NT2/D1 (cell line): ENCODE measurements at regions not wholly inside any gene's neighbourhood (a gene's known extent, or its start where the extent isn't known, plus 50 kb on each side); places are given as distances from the start of the nearest gene placed in this dataset.

Experiments
- DNase-seq: peaks from one replicate; pipeline ENCODE4 v3.0.0-alpha.2; 2011; ENCODE audit warnings: low read depth, low spot score
- H3K27me3 ChIP-seq: 2 replicates; pipeline ENCODE4 v1.6.0; 2011; ENCODE audit warnings: mild to moderate bottlenecking; ENCODE audit not compliant: insufficient read length, insufficient read depth
- H3K36me3 ChIP-seq: 2 replicates; pipeline ENCODE4 v1.6.1; 2011; ENCODE audit warnings: mild to moderate bottlenecking, low read length, mixed read lengths; ENCODE audit not compliant: insufficient read depth, insufficient read length
- H3K4me1 ChIP-seq: 2 replicates; pipeline ENCODE4 v1.5.1; 2011; ENCODE audit not compliant: insufficient read depth, insufficient read length
- H3K4me3 ChIP-seq: 2 replicates; pipeline ENCODE4 v1.5.1; 2011; ENCODE audit warnings: low read depth; ENCODE audit not compliant: insufficient read length
- H3K9ac ChIP-seq: 2 replicates; pipeline ENCODE4 v1.6.0; 2011; ENCODE audit warnings: low read depth; ENCODE audit not compliant: insufficient read length
- H3K9me3 ChIP-seq: 2 replicates; pipeline ENCODE4 v1.5.1; 2011; ENCODE audit warnings: mild to moderate bottlenecking, low read length; ENCODE audit not compliant: insufficient read depth
- SUZ12 ChIP-seq: IDR thresholded peaks from 2 replicates; pipeline ENCODE4 v1.6.1; 2011; ENCODE audit not compliant: insufficient read length, insufficient read depth; ENCODE audit errors: extremely low read depth
- YY1 ChIP-seq: IDR thresholded peaks from 2 replicates; pipeline ENCODE4 v1.6.1; 2011; ENCODE audit not compliant: insufficient read length, insufficient read depth
- ZNF274 ChIP-seq: IDR thresholded peaks from 2 replicates; pipeline ENCODE4 v1.6.1; 2011; ENCODE audit warnings: mild to moderate bottlenecking, low read depth, low read length

DNA sequence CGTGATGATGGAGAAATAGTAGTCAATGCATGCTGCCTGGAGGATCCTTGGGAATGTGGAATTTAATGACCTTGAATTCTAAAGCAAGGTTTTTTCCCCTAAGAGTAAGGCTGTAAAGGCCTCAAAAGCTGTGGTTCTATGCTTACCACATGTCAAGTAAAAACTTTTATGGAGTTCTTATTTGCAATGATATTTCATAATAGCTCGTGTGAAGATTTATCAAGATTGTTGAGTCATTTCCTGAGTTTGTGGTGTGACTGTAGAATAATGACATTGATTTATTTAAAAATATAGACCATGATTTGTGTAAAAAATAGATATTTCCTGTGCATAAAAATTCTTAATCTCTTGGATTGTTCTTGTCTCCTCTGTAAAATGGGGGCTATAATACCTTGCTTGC, 67.5 kb upstream of the SORCS1 start:
- Histone ChIP-seq H3K27me3 (no peaks in the 10 kb centered on the region), H3K9me3 (no peaks in the 10 kb centered on the region), H3K9ac (no peak overlapping the region), H3K4me1 (no peaks in the 10 kb centered on the region), H3K36me3 (no peaks in the 10 kb centered on the region), H3K4me3 (no peak overlapping the region)
- TF ChIP-seq ZNF274 (no peak), YY1 (no peak), SUZ12 (no peak)
- DNase-seq, result no peak

DNA sequence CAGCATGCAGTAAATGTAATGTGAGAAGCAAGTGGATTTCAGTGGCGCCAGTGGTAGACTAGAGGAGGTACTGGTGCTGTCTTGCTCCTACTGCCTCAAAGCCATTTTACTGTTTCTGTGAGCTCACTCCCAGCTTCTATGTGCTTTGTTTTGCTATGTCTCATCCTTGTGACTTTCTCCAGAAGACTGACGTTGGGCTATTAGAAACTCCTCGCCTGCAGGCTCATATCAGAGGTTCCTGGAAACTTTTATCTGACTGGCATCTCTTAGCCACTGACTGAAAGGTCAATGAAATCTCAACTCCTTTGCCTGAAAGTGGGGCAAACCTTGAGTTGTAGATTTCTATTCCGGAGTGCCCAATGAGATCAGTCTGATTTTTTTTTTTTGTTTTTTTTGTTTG, 66.4 kb upstream of the SORCS1 start:
- no peak for DNase-seq
- no peaks in the 10 kb centered on the region for H3K9me3 ChIP-seq
- H3K4me1 ChIP-seq, result no peaks in the 10 kb centered on the region
- no peak overlapping the region for H3K9ac ChIP-seq
- TF ChIP-seq YY1 (no peak), SUZ12 (no peak), ZNF274 (no peak)
- H3K27me3 ChIP-seq, result no peaks in the 10 kb centered on the region
- no peaks in the 10 kb centered on the region for H3K36me3 ChIP-seq
- H3K4me3 ChIP-seq, result no peak overlapping the region

DNA sequence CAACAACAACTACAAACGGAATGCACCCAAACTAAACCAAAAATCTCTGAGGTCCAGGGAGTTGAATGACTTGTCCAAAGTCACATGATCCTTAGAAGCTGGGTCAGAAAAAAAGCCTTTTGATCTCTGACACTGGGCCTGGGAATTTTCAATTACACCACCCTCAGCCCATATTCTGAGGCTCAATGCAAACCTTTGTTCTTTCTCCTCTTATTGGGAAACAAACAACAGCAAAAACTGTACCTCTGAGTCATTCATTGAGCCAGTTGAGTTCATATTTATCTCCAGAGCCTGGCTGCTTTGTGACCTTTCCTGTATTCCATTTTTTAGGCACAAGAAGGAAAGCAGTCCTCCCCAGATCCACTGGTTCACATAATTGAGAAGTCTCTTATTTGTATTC, 51.2 kb upstream of the SORCS1 start:
- H3K4me1 ChIP-seq, result no peaks in the 10 kb centered on the region
- DNase-seq, result no peak
- H3K36me3 ChIP-seq, result no peaks in the 10 kb centered on the region
- H3K27me3 ChIP-seq, result no peaks in the 10 kb centered on the region
- TF ChIP-seq SUZ12, result no peak
- no peak for TF ChIP-seq YY1
- no peak for TF ChIP-seq ZNF274
- no peaks in the 10 kb centered on the region for H3K9me3 ChIP-seq
- H3K9ac ChIP-seq, result no peak overlapping the region
- no peak overlapping the region for H3K4me3 ChIP-seq
